ENCODE measurements at regions not wholly inside any gene's neighbourhood (a gene's known extent, or its start where the extent isn't known, plus 50 kb on each side); places are given as distances from the start of the nearest gene placed in this dataset.

DNA sequence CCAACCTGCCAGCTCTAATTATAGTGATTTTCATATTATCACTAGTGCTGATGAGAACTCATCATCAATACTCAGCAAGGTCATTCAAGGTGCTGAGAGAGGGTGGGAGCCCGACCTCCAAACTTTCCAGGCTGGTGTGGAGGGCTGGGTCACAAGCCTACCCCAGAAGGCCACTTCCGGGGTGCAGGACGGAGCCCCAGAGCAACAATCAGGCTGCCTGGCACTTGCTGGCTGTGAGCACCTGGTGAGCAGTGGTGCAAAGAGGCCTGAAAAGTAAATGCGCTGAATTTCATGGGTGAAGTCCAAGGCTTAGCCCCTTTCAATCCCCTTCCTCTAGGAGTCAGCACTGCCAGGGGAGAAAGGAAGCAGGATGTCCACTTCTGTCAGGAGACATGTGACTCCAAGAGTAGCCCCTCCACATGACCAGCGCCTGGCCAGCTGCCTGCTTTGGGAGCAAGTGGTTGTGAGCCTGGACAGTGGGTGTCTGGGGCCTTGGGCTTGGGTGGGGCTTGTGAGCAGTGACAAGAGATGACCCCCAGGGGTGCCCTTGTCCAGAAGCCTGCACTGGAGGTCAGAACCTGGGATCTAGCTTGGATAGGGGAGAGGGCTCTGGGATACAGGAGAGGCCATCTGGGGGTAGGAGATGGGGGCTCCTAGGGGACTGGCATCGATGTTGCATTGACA is 165.0 kb upstream of the TLE3 start:
- no peak for DNase-seq (ENCODE audit: low read depth)

DNA sequence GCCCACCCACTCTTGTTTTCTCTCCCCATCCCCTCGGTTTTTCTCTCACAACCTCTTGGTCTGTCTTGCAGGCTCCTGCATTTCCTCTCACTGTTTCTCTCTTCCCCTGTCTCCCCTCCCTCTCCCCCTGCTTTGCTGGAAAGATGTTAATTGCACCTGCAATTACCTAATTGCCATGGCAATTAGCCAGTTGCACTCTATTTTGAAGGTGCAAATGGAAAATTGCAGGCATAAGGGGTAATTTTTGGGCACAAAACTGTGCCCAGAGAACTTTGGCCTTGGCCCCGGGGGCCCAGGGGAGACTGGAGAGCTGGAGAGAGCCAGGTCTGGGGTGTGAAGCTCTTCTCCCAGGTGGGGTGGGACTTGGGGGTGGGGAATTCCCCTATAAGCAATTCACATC is 164.5 kb upstream of the TLE3 start:
- no peak for DNase-seq (ENCODE audit: low read depth)

DNA sequence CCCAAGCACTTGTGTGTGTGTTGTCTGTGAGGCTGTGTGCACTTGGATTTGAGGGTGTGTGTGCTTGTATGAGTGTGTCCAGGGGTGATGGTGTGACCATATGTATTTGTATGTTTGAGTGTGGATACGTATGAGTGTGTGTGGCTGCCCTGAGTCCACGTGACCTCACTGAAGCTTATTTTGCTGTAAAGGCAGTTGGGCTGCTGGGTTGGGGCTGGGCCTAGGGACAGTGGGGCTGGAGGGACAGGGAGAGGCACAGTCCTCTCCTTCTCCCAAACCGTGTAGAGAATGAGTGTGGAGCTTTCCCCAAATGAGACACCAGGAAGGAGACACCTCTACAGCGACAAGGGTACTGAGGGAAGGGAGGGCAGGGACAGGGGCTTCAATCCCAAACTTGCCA is 163.4 kb upstream of the TLE3 start:
- no peak for DNase-seq (ENCODE audit: low read depth)

DNA sequence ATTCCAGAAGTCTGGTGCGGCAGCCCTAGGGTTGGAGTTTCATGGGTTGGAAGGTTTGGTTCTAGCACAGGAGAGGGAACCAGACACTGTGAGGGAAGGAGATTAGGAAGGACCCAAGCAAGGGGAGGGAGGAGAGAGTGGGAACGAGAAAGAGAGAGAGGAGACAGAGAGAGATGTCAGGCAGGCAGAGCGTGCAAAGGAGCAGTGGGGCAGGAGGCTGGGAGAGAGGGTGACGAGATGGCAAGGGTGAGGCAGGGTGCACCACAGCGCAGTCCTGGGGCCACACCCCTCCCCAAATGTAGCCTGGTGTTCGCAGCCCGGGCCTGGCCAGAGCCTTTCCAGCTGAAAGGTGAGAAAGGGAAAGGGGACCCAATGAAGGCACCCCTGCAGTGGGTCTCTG is 162.9 kb upstream of the TLE3 start:
- no peak for DNase-seq (ENCODE audit: low read depth)

DNA sequence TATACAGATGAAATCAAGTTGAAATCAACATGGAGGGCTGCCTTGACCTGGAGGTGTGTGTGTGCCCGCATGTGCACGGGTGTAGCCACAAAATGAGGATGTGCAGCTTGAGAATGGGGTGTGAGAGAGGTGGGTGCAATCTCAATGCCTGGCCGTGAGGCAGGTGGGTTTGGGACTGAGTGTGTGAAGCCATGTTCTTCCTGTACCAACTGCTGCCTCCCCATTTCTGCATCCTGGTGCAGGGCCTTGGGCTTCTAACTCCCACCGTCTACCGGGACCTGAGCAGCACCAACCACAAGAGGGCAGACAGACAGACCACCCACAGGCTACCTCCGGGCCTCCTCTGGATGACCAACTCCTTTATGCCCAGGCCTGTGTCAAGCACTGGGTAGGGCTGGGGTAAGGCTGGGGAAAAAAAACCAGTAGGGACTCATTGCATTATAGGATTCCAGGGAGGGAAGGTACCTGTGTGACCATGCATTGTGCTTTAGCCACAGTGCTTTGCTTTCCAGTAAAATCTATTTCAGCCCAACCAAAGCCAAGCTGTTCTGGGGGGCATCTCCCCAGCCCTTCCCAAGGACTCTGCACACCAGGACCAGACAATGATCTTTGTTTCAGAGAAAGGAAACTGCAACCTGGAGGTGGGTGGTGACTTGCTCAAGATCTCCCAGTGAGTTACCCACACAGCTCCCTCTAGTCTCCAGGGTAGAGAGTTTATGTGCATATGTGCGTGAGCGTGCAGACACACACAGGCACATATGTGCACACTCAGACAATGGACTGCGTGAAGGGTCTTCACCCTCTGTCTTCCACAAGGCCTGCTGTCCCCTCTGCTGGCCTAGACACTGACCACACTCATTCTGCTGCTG is 162.2 kb upstream of the TLE3 start:
- DNase-seq (ENCODE audit: low read depth) = no peak

DNA sequence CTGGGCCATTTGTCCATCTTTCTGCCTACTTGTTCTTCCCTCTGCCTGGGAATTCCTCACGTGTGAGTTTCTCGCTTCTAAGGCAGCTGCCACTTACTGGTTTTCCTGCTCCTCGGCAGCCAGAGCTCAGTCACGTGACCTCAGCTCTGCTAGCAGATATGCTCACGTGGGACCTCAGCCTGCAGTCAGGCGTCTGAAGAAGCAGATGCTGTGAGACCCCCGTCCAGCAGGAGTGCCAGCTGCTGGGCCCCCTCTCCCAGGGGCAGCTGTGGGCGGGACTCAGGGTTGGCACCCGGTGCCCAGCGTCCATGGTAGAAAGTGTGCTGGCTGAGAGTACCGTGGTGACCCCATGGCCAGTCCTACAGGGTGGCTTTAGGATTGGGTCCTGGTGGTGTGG is 161.3 kb upstream of the TLE3 start:
- DNase-seq (ENCODE audit: low read depth) = peak; percentile 31

DNA sequence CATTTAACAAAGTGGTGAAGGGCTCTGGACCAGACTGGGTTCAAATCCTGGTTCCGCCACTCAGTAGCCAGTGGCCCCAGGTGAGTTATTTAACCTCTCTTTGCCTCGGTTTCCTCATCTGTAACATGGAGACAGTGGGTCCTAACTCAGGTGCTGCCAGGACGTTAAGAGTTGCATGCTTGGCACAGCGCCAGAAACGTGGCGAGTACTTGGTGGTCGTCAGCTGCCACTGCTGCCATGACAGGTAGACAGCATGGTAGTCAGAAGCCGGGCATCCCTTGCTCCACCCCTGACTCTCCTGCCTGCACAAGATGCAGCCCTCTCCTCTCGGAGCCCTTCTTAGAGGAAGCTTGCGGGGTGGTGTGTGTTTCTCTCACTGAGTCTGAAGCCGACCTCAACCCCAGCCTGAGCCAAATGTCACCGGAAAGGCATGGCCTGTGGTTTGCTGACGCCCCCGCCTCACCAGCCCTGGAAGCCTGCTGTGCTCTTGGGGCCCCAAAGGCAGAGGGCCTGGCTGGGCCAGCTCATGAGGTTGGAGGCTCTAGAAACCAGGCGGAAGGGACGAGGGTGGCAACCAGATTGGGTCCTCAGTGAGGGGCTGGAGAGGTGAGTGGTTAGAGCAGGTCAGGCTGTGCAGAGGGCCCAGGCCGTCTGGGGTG is 160.8 kb upstream of the TLE3 start:
- DNase-seq (ENCODE audit: low read depth) = peak; percentile 61

DNA sequence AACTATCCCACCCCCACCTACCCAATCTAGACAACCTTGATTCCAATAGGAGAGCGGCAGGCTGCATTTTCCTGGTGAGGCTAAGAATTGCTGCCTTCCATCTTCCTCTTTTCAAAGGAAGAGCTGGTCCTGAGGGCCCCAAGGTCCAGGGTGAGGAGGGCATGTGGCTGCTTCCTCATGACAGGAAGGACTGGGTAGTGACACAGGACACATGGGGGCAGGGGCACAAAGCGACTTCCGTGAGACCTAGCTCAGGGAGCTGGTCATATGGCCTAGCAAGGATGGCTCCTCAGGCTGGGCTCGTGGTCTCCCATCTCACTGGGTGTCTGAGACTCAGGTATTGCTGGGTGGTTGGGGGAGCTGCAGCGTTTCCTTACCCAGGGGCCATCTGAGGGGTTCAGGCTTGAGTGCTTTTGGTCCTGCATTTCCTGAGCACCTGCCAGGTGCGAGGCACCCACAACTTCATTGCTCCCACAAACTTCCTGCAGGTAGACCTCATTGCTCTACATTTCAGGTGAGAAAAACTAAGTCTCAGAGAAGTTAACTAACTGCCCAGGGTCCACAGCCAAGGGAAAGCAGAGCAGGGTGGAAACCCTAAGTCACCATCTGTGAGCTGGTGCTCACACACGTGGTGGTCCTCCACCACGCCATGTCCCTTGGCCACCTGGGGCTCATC is 160.0 kb upstream of the TLE3 start:
- DNase-seq (ENCODE audit: low read depth) = no peak

DNA sequence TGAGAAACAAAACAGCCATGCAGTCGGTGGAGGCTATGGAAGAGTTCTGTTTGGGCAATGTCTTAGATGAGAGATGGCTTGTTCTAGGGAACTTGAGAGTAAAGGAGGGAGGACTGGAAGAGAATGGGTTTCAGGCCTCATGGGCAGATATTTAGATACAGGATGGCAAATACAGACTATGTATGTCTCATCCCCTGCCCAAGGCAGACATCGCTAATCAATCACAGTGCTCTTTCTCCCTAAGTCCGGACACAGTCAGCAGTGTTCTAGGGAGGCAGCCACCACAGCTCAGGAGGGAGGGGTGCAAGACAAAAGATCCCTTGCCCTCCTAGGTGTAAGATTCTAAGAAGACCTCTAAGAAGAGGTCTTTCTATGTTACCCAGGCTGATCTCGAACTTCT is 159.3 kb upstream of the TLE3 start:
- DNase-seq (ENCODE audit: low read depth) = no peak

DNA sequence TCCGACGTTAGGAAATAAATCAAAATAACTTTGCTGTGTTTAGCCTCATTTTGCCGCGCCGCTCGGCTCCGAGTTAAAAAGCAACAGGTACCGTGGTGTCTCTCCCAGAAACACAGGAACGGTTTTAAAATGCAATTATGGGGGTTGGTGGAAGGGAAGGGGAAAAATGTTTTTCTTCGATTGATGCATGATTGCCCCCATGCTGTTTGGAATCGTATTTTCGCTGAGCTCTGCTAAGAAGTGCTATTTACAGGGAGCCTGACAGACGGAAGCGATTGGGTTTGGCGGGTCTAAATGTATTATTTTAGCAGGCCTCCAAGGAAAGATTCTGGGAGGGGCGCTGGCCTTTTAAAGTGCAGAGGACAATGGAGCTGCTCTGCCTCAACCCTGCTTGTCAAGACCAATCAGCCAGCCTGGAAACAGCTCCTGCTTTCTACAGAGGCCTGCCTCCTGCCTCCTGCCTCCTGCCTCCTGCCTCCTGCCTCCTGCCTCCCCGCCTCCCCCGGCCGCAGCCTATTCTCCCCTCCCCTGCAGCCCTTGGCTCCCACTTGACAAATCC is 156.7 kb upstream of the TLE3 start:
- DNase-seq (ENCODE audit: low read depth) = no peak

DNA sequence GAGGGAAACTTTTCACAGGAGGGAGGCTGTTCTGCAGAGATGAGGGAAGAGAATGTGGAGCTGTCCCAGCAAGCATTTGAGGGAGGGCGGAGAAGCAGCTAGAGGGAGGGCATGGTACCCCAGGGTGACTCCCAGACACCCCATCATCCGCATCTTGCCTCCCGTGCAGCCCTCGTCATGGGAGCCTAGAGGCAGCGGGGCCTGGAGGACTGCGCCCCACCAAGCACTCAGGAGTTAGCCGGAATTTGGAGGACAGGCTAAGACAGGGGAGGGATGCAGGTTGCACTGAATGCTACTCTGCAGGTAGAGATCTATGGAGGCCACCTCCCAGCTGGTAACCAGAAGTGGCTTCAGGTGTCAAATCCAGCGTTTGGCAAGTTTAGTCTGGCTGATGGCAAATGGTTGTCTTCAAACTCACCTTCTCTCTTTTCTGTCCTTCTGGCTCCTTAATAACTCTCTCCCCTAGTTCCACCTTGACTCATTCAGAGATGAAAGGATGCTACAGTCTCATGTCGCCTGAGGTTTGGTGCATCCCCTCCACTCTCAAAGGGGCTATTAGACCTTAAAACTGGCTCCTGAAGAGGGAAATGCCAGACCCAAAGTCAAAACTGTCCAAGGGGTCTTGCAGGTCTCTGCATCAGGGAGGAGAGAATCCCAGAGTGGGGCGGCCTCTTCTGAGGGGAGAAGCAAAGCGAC is 155.9 kb upstream of the TLE3 start:
- DNase-seq (ENCODE audit: low read depth) = no peak

DNA sequence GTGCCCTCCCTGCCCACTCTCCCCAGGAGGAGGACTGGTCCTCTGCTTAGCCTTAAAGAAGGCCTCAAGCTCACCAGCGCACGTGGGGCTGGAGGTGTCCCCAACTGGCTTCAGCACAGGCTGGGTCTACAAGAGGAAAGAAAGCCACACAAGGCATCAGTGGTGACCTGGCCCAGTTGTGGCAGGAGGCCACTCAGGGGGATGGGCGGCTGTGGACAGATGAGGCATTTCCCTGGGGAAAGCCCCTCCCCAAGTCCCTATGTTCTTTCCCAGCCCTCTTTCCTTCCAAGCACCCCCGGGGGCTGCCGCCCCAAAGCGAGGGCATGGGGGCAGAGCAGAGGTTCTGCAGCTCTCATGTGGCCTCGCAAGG is 155.2 kb upstream of the TLE3 start:
- DNase-seq (ENCODE audit: low read depth) = no peak

DNA sequence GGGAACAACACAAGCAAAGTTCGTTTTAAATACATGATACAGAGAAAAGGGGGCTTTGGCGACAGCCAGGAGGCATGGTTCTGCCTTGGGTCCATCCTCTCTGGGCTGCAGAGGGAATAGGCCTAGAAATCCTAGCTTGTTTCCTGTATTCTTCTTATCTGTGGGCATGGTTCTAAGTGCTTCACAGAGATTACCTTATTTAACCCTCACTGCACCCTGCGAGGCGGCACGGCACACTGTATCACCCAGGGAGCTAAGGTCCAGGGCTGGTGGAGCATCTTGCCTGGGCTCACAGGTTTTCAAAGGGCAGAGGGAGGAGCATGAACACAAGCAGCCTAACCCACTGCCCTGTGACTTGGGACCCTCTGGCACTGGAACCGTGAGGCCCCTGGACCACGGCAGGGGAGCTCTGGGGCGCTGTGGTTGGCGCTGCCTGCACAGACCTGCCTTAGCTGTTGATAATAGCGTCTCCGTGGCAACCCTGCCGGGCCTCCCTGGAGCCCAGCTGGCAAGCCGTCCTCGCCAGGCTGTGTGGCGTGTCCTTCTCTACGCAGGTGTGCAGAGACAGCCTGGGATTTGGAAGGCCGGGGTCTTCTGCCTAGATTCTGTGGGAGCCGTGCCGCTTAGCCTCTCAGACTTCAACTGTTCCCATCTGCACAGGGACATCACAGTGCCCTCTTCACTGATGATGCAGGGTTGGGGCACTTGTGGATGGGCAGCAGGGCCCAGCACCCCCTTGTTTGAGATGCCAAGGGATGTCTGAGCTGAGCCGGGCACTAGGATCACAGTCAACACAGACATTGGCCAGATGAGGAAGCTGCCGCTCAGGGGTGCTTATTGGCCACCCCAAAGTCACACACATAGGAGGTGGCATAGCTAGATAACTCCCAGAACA is 154.6 kb upstream of the TLE3 start:
- no peak for DNase-seq (ENCODE audit: low read depth)

DNA sequence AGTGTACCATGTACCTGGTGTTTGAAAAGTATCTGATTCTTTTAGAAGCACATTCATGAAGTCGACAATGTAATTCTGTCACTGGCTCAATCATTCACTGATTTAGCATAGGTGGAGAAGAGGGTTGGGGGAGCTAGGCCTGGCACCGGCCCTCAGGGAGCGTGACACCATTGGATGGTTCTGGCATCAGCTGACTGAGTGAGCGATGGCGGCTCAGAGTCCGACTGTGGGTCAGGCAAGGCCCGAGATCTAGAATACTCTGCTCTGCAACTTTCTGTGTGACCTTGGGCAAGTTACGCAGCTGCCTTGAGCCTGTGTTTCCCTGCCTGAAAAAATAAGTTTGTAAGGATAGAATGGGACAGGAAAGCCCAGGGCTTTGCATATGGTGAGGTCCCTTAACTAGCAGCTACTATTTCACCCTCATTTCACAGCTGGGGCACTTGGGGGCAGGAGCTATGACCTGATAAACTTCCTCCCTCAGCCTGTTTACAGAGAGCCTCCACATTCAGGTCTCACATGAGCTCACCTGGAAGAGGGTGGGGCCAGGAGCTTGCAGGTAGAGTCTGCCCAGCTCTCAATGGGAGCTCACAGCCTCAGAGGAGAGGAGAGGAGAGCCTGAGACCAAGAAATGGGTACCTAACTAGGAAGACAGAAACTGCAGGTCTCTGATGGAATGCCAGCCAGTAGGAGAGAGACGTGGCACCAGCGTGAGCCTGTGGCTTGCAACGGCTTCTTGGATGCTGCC is 153.7 kb upstream of the TLE3 start:
- no peak for DNase-seq (ENCODE audit: low read depth)

DNA sequence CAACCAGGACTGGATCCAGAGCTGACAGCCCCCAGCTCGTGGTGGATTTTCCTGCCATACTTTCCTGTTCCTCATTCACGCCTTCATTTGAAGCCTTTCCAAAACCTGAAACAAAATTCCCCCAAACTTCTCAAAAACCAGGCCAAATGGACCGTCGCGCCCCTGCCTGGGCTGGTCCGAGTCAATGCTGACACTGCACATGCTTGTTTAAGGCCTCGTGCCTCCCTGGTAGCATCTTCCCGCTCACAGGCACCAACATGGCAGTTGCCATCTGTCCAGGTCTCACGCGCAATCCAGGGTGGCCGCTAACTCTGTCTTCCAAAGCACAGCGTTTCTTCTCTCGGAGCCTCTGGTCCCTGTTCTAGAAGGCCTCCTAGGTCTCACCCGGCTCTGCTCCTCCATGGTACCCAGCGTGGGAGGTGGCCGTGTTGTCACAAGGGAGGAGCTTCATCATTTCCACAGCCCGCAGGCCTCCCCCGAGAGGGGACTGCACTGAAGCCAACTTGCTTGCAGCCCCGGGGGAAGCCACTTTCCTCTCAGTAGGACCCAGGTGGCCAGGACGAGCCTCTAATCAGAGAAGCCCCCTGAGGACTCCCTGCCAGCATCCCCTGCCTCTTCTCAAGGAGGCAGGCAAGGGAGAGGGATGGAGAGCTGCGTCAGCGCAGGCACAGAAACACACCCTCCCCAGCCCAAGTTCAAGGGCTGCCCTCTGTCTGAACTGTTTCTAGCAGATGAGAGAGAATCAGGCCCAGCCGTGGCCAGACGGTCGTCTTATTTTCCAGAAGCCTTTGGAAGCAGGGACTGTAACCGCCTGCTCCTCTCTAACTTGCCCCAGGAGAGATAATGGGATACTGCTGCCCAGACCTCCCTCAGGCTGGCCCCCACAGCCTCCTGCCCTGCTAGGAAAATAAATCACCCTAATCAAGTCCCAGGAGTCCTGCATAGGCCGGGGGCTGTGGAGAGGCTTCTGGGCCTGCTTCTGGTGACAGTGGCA is 152.8 kb upstream of the TLE3 start:
- DNase-seq (ENCODE audit: low read depth) = no peak

DNA sequence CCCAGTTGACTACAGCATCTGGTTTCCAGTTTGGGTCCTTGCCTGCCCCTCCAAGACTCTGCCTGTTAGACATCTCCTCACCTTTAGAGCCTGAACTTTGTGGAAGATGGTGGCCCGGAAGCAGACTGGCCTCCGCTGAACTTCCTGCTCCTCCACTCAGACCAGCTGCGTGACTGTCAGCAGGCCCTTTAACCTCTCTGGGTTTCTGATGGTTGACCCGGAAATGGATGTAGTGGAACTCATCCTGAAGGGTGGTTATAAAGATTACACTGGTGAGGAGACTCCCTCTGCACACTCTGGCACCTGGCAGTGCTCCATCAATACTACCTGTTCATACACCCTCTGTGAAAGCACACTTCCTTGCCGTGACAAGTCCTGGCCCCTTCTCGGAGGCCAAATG is 151.9 kb upstream of the TLE3 start:
- no peak for DNase-seq (ENCODE audit: low read depth)

DNA sequence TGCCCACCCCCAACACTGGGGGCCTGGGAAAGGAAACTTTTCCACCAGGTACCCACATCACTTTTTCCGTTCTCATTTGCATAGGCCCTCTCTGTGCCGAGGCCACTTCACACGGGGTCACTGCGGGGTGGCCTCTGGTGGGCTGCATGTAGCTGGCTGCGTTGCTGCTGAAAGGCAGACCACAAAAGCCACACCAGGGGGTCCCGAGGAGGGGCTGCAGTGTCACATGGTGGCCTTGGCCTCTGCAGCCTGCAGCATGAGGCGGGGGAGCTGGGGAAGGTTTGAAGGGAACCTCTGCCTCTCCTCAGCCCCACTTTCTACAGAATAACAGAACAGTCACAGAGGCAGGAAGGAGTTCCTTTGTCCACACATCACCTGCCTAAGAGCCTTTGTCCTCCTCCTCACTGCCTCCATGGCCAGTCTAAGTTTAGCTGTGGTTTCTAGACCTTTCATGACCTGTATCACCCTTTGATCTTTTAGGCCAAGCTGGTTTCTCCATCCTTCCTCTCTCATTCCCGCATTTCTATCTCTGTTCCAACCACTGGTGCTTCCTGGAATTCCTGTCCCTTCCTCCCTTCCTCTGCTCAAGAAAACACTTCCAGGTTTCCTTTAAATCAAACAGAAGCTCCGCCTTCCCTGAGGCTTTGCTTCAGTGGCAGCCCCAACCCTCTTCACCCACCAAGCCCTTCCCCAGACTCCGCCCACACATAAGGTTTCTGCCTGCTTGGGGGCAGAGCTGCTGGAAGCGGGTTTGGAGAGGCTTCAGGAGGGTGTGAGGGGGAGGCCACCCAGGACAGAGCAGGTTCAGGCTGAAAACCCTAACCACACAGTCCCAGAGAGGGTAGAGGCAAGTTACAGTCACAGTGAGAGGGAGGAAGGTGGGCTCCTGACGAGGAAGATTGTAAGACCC is 150.7 kb upstream of the TLE3 start:
- no peak for DNase-seq (ENCODE audit: low read depth)

DNA sequence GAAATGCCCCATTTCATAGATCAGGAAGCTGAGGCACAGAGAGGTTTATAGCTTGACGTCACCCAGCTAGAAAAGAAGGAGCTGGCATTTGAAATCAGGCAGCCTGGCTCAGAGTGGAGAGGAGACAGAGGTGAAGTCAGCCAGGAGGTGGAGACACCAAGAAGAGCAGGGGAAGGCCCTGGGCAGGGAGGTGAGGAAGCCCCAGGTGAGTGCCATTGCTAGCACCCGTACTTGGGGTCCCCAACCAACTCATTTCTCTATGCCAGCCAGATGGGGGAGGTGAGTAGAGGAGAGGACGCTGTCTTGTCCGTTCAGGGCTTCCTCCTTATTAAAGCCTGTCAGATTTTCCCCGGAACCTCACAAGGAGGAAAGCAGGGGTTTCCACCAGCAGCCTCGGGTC is 149.6 kb upstream of the TLE3 start:
- no peak for DNase-seq (ENCODE audit: low read depth)
